HFFc6 (cell line): ENCODE measurements at regions not wholly inside any gene's neighbourhood (a gene's known extent, or its start where the extent isn't known, plus 50 kb on each side); places are given as distances from the start of the nearest gene placed in this dataset.
"Not testable (repeated sequence)": the region's sequence is repeated elsewhere in the genome, so short reads cannot be mapped to it uniquely, and the experiment has no call there.

Experiments used
- DNase-seq: peaks from one replicate; pipeline ENCODE4 v3.0.0-alpha.2; 2018
- H3K27ac Mint-ChIP-seq: 2 replicates; pipeline ENCODE4 v1.8.0; 2020; ENCODE audit warnings: mild to moderate bottlenecking, mixed read lengths
- H3K27me3 Mint-ChIP-seq: 2 replicates; pipeline ENCODE4 v1.8.0; 2021; ENCODE audit warnings: mild to moderate bottlenecking, moderate library complexity, mixed read lengths; ENCODE audit not compliant: insufficient read depth
- H3K36me3 Mint-ChIP-seq: 2 replicates; pipeline ENCODE4 v1.8.0; 2021; ENCODE audit warnings: low read depth, mixed read lengths
- H3K4me1 Mint-ChIP-seq: 2 replicates; pipeline ENCODE4 v1.8.0; 2020; ENCODE audit warnings: low read depth, mixed read lengths
- H3K4me3 Mint-ChIP-seq: 2 replicates; pipeline ENCODE4 v1.8.0; 2020; ENCODE audit warnings: mild to moderate bottlenecking, moderate library complexity, mixed read lengths
- H3K9me3 Mint-ChIP-seq: 2 replicates; pipeline ENCODE4 v1.8.0; 2020; ENCODE audit warnings: mild to moderate bottlenecking, mixed read lengths
- CTCF ChIP-seq: fragments of 200-600 bp; sonication (generic); IDR thresholded peaks from 2 replicates; pipeline ENCODE4 v1.5.0; 2021; ENCODE audit warnings: antibody characterized with exemption, mild to moderate bottlenecking

- Mint-ChIP-seq H3K27me3 (peaks cover 6% of the 10 kb centered on the region; the same call in 1 of the 2 replicates), H3K9me3 (no peaks in the 10 kb centered on the region), H3K36me3 (no peaks in the 10 kb centered on the region), H3K27ac (no peak overlapping the region), H3K4me3 (no peak overlapping the region), H3K4me1 (no peaks in the 10 kb centered on the region)
- DNase-seq, result no peak
- TF ChIP-seq CTCF, result no peak
These were observed 163.5 kb downstream of the OR2B2 start for GRCh38 chr6:27748661-27749060.

- no peak for TF ChIP-seq CTCF
These were observed 164.6 kb downstream of the OR2B2 start for GRCh38 chr6:27747637-27748036.

DNA sequence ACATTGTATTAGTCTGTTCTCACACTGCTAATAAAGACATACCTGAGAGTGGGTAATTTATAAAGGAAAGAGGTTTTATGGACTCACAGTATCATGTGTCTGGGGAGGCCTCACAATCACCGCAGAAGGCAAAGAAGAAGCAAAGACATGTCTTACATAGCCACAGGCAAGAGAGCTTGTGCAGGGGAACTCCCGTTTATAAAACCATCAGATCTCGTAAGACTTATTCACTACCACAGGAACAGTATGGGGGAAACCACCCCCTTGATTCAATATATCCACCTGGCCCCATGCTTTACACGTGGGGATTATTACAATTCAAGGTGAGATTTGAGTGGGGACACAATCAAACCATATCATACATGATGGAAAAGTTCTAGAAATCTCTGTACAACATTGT lies 165.3 kb downstream of the OR2B2 start:
- H3K27me3 Mint-ChIP-seq, H3K36me3 Mint-ChIP-seq: not testable (repeated sequence)

More at GRCh38 chr6:27747637-27748036, 164.6 kb downstream of the OR2B2 start:
- no peak for DNase-seq
- H3K27ac Mint-ChIP-seq, result no peak overlapping the region
- no peaks in the 10 kb centered on the region for H3K36me3 Mint-ChIP-seq
- no peak overlapping the region for H3K4me3 Mint-ChIP-seq
- peaks cover 8% of the 10 kb centered on the region for H3K27me3 Mint-ChIP-seq
- H3K4me1 Mint-ChIP-seq, result no peaks in the 10 kb centered on the region
- H3K9me3 Mint-ChIP-seq, result no peaks in the 10 kb centered on the region

GRCh38 chr6:27743787-27744186 lies 168.4 kb downstream of the OR2B2 start:
- DNase-seq, result no peak
- no peak overlapping the region for H3K27ac Mint-ChIP-seq
- no peak for TF ChIP-seq CTCF
- H3K36me3 Mint-ChIP-seq, result no peaks in the 10 kb centered on the region
- H3K4me1 Mint-ChIP-seq, result 0 out of 2 replicates have a peak, but pooled peaks cover 3% of the 10 kb centered on the region
- H3K4me3 Mint-ChIP-seq, result no peak overlapping the region
- no peaks in the 10 kb centered on the region for H3K9me3 Mint-ChIP-seq
- peaks cover 7% of the 10 kb centered on the region for H3K27me3 Mint-ChIP-seq

More for the DNA sequence above, 165.3 kb downstream of the OR2B2 start:
- H3K4me1 Mint-ChIP-seq, DNase-seq, H3K9me3 Mint-ChIP-seq, H3K4me3 Mint-ChIP-seq, H3K27ac Mint-ChIP-seq: not testable (repeated sequence)

DNA sequence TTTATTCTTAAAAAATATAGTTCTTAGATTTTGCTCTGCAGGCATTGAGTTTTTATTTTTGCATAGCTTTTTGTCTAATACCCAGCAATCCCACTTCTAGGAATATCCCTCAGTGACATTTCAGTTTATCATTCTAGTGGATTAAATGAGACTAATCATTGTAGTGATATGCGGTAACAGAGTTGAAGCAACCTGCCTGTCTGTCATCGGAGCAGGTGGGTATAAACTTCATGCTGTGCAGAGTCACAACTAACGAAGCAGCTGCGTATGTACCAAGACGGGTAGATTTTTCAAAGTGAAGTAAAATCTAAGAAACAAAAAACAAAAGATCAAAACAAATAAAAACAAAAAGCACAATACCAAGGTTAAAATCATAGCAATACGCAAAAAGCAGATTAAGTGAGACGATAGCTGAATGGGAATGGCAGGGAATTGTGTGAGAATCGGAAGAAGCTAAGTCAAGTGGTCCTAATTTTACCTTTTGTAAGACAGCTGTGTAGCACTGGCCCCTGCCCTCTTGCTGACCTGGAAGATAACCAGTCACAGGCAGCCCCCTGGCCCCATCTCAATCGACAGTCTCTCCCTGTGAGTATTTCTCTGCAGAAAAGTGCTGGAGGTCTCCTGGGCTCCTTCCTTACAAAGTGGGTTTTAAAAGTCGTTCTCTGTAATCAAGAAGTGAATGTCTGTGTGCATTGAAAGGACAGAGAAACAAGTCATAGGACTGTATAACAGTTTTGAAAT lies 169.2 kb downstream of the OR2B2 start:
- no peak overlapping the region for H3K4me3 Mint-ChIP-seq

GRCh38 chr6:27739902-27740301 lies 172.3 kb downstream of the OR2B2 start:
- H3K4me3 Mint-ChIP-seq, H3K27me3 Mint-ChIP-seq, DNase-seq, H3K9me3 Mint-ChIP-seq, H3K36me3 Mint-ChIP-seq, H3K27ac Mint-ChIP-seq: not testable (repeated sequence)
- peaks cover 19% of the 10 kb centered on the region for H3K4me1 Mint-ChIP-seq

More for the DNA sequence above, 169.2 kb downstream of the OR2B2 start:
- TF ChIP-seq CTCF, result no peak
- peaks cover 6% of the 10 kb centered on the region for H3K4me1 Mint-ChIP-seq
- no peaks in the 10 kb centered on the region for H3K9me3 Mint-ChIP-seq
- H3K27me3 Mint-ChIP-seq, result peaks cover 8% of the 10 kb centered on the region
- H3K36me3 Mint-ChIP-seq, result no peaks in the 10 kb centered on the region
- H3K27ac Mint-ChIP-seq, result no peak overlapping the region
- no peak for DNase-seq
